MCF 10A (cell line): ENCODE measurements at regions not wholly inside any gene's neighbourhood (a gene's known extent, or its start where the extent isn't known, plus 50 kb on each side); places are given as distances from the start of the nearest gene placed in this dataset.

ENCODE experiments used
- BruUV-seq: library from RNA; stranded (reverse); fragments of 400-500 nt; replicated peaks from 2 replicates; lab custom pipeline; 2021; lab: Mats Ljungman, UMichigan
- CTCF ChIA-PET: fragments of 300-600 bp; sonication (Branson Sonifier 250); formaldehyde crosslinking; extraction: SDS; loops from one replicate; lab custom pipeline; 2021; ENCODE audit warnings: antibody characterized with exemption, inconsistent platforms; lab: Yijun Ruan, JAX
- POLR2A ChIA-PET: fragments of 300-600, 350-650 bp; sonication (Branson Sonifier 250); formaldehyde crosslinking; extraction: SDS; loops from one replicate; lab custom pipeline; 2020; ENCODE audit warnings: antibody characterized with exemption, inconsistent platforms; lab: Yijun Ruan, JAX
- DNase-seq: peaks from one replicate; pipeline ENCODE4 v3.0.0-alpha.2; 2018; ENCODE audit not compliant: unreplicated experiment
- H3K27ac Mint-ChIP-seq: one replicate; pipeline ENCODE4 v1.8.0; 2022; ENCODE audit warnings: mild to moderate bottlenecking, low read depth, mixed read lengths; ENCODE audit not compliant: unreplicated experiment
- H3K27me3 Mint-ChIP-seq: one replicate; pipeline ENCODE4 v1.8.0; 2022; ENCODE audit warnings: mixed read lengths; ENCODE audit not compliant: insufficient read depth, unreplicated experiment
- H3K36me3 Mint-ChIP-seq: one replicate; pipeline ENCODE4 v1.8.0; 2022; ENCODE audit warnings: mild to moderate bottlenecking, moderate library complexity, mixed read lengths; ENCODE audit not compliant: insufficient read depth, unreplicated experiment
- H3K4me1 Mint-ChIP-seq: one replicate; pipeline ENCODE4 v1.8.0; 2022; ENCODE audit warnings: mixed read lengths; ENCODE audit not compliant: insufficient read depth, unreplicated experiment
- H3K4me3 Mint-ChIP-seq: one replicate; pipeline ENCODE4 v1.8.0; 2022; ENCODE audit warnings: mild to moderate bottlenecking, moderate library complexity, mixed read lengths; ENCODE audit not compliant: unreplicated experiment
- H3K9me3 Mint-ChIP-seq: one replicate; pipeline ENCODE4 v1.8.0; 2022; ENCODE audit warnings: mixed read lengths; ENCODE audit not compliant: unreplicated experiment
- CTCF ChIP-seq: fragments of 200-600 bp; IDR thresholded peaks from one replicate; pipeline ENCODE4 v1.8.0; 2022; ENCODE audit warnings: antibody characterized with exemption, mild to moderate bottlenecking; ENCODE audit not compliant: unreplicated experiment
- intact Hi-C: fragments of 100-400 bp; cut with micrococcal nuclease; formaldehyde crosslinking; loops from 2 replicates; pipeline ENCODE4 v1.14.1; 2022

- H3K9me3 Mint-ChIP-seq = no peaks in the 10 kb centered on the region
- ChIA-PET POLR2A (no interaction called here), CTCF (no interaction called here)
- H3K4me3 Mint-ChIP-seq = no peak overlapping the region
- H3K4me1 Mint-ChIP-seq = no peaks in the 10 kb centered on the region
- no peaks in the 10 kb centered on the region for H3K36me3 Mint-ChIP-seq
- DNase-seq = no peak
- no peak overlapping the region for H3K27ac Mint-ChIP-seq
- H3K27me3 Mint-ChIP-seq = peaks cover 24% of the 10 kb centered on the region
- BruUV-seq = no TSS peak
- TF ChIP-seq CTCF = no peak
- intact Hi-C loops = no loop called here
These were observed 64.8 kb upstream of the HELT start for GRCh38 chr4:184953421-184953945.

- no peaks in the 10 kb centered on the region for H3K4me1 Mint-ChIP-seq
- no peak for TF ChIP-seq CTCF
- H3K36me3 Mint-ChIP-seq = no peaks in the 10 kb centered on the region
- no TSS peak for BruUV-seq
- DNase-seq = no peak
- no peaks in the 10 kb centered on the region for H3K9me3 Mint-ChIP-seq
- ChIA-PET CTCF (no interaction called here), POLR2A (no interaction called here)
- peaks cover 24% of the 10 kb centered on the region for H3K27me3 Mint-ChIP-seq
- H3K4me3 Mint-ChIP-seq = no peak overlapping the region
- intact Hi-C loops = no loop called here
- no peak overlapping the region for H3K27ac Mint-ChIP-seq
These were observed 64.3 kb upstream of the HELT start for GRCh38 chr4:184953971-184954370.

- BruUV-seq = no TSS peak
- Mint-ChIP-seq H3K4me1 (no peaks in the 10 kb centered on the region), H3K27ac (no peak overlapping the region), H3K36me3 (no peaks in the 10 kb centered on the region), H3K27me3 (peaks cover 19% of the 10 kb centered on the region), H3K4me3 (no peak overlapping the region), H3K9me3 (no peaks in the 10 kb centered on the region)
- ChIA-PET POLR2A (no interaction called here), CTCF (no interaction called here)
- intact Hi-C loops = no loop called here
- no peak for DNase-seq
- TF ChIP-seq CTCF = no peak
These were observed 63.8 kb upstream of the HELT start for GRCh38 chr4:184954482-184954881.

- no peaks in the 10 kb centered on the region for H3K4me1 Mint-ChIP-seq
- no peak overlapping the region for H3K27ac Mint-ChIP-seq
- ChIA-PET CTCF (no interaction called here), POLR2A (interaction anchor here (0.7 kb wide), 1 partner anchor 21 kb away, joined by 3 read pairs; no protein-coding TSS in a partner anchor)
- TF ChIP-seq CTCF = no peak
- peaks cover 14% of the 10 kb centered on the region for H3K27me3 Mint-ChIP-seq
- no TSS peak for BruUV-seq
- no peak overlapping the region for H3K4me3 Mint-ChIP-seq
- DNase-seq = no peak
- no peaks in the 10 kb centered on the region for H3K9me3 Mint-ChIP-seq
- no peaks in the 10 kb centered on the region for H3K36me3 Mint-ChIP-seq
- intact Hi-C loops = no loop called here
These were observed 63.2 kb upstream of the HELT start for GRCh38 chr4:184955116-184955515.
